PFSK-1 (cell line): ENCODE measurements at regions not wholly inside any gene's neighbourhood (a gene's known extent, or its start where the extent isn't known, plus 50 kb on each side); places are given as distances from the start of the nearest gene placed in this dataset.

Source experiments
- POLR2AphosphoS5 ChIP-seq: IDR thresholded peaks from 2 replicates; pipeline ENCODE4 v1.6.1; 2012; ENCODE audit warnings: low read depth, mild to moderate bottlenecking, control low read depth, low read length, moderate library complexity
- TAF1 ChIP-seq: IDR thresholded peaks from 2 replicates; pipeline ENCODE4 v1.6.1; 2012; ENCODE audit warnings: low read length, control low read depth, borderline replicate concordance; ENCODE audit not compliant: insufficient read depth

GRCh38 chr6:3949521-3949920, 100.3 kb downstream of the FAM50B start:
- no peak for TF ChIP-seq POLR2AphosphoS5
- TF ChIP-seq TAF1, result no peak
